Right forelimb (tissue), 1 donor: ENCODE measurements at regions not wholly inside any gene's neighbourhood (a gene's known extent, or its start where the extent isn't known, plus 50 kb on each side); places are given as distances from the start of the nearest gene placed in this dataset.

Experiments
- DNase-seq: peaks from one replicate; pipeline ENCODE4 v3.0.0-alpha.2; 2018

DNA sequence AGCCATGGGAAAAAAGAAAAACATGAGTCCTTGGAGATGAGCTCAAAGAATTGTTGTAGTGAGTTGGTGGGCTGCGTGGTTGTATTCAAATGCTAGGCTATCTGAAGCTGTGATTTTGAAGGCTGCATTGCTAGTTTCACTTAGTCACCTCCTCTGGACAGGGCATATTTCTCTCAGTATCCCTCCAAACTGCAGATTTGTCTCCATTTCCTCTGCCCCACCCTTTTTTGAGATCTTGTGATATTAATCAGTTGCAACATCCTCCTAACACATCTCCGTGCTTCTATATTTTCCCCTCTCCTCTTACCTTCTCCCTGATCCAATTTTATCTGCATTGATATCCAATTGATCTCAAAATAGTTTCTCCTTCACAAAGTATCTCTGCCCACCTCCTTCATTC lies 1048.0 kb upstream of the WWC1 start:
- DNase-seq = no peak

- no peak for DNase-seq
Measured at GRCh38 chr5:167244583-167244982, 1046.9 kb upstream of the WWC1 start.

- DNase-seq = no peak
Measured at GRCh38 chr5:167245868-167246267, 1045.6 kb upstream of the WWC1 start.

- no peak for DNase-seq
Measured at GRCh38 chr5:167247816-167248215, 1043.6 kb upstream of the WWC1 start.

- DNase-seq = no peak
Measured at GRCh38 chr5:167248257-167248656, 1043.2 kb upstream of the WWC1 start.

GRCh38 chr5:167250996-167251395 lies 1040.4 kb upstream of the WWC1 start:
- DNase-seq = no peak

- no peak for DNase-seq
Measured at GRCh38 chr5:167254132-167254531, 1037.3 kb upstream of the WWC1 start.

DNA sequence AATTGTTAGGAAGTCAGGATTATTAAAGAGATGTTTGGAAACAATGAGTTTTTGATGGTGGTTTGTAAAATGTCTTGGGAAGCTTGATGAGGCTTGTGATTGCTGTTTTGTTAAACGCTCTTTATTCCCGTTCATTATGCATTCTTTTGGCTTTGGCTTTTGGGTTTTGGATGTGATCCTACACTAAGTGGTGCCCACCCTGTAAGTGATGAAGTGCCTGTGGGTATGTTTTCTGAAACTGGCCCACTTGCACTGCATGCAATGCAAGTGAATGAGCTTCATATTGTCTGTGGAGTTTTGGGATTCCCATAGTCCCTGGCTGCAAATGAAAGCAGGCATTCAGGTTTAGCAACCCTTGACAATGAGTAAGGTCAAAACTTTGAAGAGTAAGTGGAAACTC lies 1035.5 kb upstream of the WWC1 start:
- DNase-seq = no peak

DNA sequence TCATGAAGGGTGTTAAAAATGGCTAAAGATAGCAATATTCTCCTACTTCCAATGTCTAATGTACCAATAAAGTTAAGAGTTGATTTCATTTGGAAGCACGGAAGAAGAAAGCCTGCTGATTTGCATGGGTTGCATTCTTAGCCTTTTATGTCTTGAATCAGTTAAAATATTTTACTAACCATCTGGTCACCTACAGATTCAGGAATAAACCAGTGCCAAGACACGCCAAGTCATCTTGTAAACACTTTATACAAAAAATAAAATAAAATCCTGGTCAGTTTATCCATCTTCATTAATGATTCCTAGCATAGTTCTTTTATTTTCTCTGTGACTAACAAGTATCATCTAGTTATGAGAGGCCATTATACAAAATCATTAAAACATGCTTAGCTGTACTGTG lies 1031.6 kb upstream of the WWC1 start:
- no peak for DNase-seq

DNA sequence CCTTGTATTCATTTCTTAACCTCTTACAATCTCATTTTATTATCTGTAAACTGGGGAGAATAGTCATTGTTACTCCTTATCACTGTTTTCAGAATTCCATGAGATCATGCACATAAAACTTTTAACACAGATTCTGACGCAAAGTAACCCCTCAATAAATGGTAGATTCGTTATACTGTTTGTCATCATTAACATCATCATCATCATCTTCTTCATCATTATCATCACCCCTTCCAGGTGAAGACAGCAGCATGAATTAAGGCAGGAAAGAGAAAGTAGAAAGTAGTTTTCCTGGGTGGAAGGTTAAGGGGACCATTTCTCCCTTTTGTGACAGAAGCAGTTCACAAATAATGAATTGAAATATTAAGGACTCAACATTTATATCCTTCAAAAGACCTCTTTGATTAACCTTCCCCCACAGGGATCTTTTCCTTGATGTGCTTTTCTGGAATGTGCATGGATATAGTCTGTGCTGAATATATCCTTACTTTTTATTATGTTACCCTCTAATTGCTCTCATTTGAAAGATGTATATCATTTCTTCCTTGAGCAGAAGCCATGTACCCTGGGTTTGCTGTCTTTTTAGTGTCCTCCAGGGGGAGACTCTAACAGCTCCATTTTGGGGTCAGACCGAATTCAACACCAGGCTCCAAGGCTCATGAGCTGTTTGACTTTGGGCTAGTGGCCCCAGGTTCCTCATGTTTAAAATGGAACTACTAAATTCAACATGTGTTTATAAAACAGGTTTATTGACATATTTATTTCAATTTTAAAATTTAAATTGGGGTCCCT lies 1029.9 kb upstream of the WWC1 start:
- DNase-seq = no peak

GRCh38 chr5:167263185-167263584 lies 1028.3 kb upstream of the WWC1 start:
- no peak for DNase-seq

DNA sequence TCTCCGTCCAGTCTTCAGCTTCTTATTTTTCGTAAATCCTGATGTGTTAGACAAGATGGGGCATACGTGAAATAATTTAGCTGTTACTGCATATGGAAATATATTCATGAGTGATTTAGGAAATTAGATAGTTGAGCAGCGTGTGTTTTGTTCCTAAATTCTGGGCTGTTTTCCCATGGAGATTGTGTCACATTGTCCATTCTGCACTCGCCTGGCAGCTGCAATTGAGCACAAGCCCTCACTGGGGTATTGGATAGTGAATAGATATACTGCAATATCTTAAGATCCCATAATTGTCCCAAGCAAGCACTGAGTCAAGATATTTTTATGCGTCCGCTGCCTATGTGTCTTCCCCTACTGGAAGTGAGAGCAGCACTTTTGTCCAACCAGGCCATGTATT lies 1027.1 kb upstream of the WWC1 start:
- no peak for DNase-seq

DNA sequence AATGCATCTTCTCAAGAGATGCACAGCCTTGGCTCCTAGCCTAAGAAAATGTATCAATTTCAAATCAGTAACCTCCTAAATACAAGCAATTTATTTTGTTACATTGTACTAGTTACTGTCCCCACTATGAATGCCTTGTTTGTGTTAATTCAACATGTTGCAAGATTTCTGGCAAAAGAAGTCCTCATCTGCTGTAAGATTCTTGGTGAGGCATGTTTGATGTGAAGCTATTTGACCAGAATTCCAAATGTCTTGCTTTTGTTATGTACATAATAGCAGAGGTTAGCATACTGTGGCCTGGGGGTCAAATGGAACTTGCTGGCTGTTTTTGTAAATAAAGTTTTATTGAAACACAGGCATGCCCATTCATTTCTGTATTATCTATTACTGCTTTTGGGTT lies 1023.1 kb upstream of the WWC1 start:
- DNase-seq = no peak

DNA sequence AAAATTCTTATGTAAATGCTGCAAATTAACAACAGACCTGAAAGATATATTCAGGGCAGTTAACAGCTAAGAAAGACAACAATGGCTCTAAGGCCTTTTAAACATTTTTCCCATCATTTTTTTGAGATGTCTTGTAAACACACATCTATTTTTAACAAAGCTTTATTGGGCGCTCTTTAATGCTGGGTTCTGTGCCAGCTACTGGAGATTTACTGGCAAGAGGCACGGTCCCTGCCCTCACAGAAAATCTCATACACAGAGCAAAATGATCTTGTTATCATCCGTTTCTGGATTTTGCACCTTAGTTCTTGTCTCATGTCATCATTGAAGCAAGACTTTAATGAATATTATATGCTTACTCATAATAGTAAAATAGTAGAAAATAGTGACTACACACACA lies 1022.3 kb upstream of the WWC1 start:
- DNase-seq = no peak

DNA sequence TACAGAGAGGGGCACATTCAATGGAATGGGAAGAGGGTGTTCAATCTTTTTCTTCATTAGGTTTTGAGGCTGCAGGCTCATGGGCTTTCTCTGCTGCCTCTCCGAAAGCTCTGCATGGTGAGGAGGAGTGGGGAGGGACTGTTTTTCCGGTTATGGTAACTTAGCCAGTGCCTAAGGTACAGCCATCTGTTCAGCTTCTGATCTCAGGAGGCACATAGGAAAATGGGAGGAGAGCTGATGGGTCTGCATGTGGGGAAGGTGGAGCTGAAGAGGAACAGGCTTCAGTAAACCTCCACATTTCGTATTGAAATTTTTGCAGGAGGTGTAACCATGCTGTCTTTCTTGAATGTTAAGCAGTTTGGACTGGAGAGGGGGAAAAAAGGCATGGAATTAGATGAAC lies 1020.4 kb upstream of the WWC1 start:
- no peak for DNase-seq

GRCh38 chr5:167271511-167271910 lies 1019.9 kb upstream of the WWC1 start:
- no peak for DNase-seq

DNA sequence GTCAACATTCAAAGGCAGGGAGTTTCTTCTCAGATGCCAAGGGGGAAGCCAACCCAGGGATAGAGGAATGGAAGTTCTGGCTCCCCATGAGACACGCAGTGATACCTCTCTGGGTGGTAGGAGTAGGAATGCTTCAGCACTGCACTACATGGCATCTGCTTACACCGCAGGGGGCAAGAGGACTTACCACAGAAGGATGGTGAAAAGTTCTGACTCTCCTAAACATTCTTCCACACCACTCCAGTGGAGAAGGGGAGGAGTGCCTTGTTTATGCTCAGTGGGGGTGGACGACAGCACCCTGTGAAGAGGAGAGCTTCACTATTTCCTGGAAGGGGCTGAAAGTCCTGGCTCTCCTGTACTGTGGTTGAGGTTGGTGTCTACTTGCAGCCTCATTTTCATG lies 1011.3 kb upstream of the WWC1 start:
- no peak for DNase-seq

- no peak for DNase-seq
Measured at GRCh38 chr5:167281925-167282324, 1009.5 kb upstream of the WWC1 start.

- DNase-seq = no peak
Measured at GRCh38 chr5:167283691-167284090, 1007.8 kb upstream of the WWC1 start.

GRCh38 chr5:167284222-167284890 lies 1007.1 kb upstream of the WWC1 start:
- DNase-seq = no peak

- DNase-seq = no peak
Measured at GRCh38 chr5:167285591-167285990, 1005.9 kb upstream of the WWC1 start.

- no peak for DNase-seq
Measured at GRCh38 chr5:167286891-167287290, 1004.6 kb upstream of the WWC1 start.

- no peak for DNase-seq
Measured at GRCh38 chr5:167290478-167290877, 1001.0 kb upstream of the WWC1 start.

DNA sequence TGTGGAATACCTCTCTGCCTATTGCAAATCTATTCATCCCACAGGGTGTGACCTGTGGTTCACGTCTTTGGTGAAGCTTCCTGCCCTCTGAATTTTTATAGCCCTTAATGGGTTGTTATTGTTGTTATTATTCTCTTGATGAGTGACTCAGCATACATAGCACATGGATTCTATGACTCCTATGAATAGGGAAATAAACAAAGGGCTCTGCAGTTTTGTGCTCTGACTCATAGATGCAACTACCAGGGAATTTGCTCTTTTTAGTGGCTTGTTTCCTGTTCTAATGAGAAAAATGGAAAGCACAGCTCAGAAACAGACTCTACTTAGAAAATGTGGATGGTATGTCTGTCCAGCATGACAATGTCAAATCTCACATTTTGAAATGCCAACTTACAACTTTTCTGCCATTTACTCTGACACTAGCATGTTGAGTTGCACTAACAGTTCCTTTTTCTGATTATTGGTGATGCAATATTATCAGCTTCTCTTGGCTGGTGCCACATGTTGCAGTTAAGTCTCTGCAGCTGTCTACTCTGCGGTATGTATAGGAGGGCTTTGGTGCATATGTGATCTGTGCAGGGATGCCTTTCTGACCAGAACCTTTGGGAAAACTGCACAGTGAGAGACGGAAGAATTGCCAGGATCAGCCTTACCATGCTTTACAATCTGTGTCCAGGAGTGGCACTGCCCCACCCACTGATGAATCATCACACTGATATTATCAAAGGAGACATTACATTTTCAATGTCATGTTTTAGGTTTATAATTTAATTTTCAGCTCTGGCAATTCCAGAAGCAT lies 996.4 kb upstream of the WWC1 start:
- DNase-seq = no peak
